ENCODE measurements at regions not wholly inside any gene's neighbourhood (a gene's known extent, or its start where the extent isn't known, plus 50 kb on each side); places are given as distances from the start of the nearest gene placed in this dataset.

DNA sequence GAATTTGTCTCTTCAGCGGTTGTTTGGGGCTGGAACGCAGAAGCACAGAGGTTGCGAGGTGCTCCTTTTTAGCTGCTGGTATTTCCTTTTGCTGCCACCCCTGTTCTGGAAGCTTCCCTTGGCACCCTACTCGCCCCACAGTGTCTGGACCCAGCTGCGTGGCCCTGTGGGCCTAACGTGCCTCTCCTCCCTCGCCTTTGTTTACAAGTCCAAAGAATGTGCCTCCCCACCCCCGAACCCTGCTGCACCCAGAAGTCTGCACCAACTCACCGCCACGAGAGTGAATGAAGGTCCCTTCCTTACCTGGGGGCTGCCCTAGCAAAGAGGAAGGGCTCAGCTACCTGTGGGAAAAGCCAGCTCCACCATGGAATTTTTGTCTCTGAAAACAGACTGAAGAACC is 139.7 kb upstream of the RPS6KA2 start:
- DNase-seq (ENCODE audit: extremely low read depth, low read depth): no peak
- TF ChIP-seq, protein P1, sequence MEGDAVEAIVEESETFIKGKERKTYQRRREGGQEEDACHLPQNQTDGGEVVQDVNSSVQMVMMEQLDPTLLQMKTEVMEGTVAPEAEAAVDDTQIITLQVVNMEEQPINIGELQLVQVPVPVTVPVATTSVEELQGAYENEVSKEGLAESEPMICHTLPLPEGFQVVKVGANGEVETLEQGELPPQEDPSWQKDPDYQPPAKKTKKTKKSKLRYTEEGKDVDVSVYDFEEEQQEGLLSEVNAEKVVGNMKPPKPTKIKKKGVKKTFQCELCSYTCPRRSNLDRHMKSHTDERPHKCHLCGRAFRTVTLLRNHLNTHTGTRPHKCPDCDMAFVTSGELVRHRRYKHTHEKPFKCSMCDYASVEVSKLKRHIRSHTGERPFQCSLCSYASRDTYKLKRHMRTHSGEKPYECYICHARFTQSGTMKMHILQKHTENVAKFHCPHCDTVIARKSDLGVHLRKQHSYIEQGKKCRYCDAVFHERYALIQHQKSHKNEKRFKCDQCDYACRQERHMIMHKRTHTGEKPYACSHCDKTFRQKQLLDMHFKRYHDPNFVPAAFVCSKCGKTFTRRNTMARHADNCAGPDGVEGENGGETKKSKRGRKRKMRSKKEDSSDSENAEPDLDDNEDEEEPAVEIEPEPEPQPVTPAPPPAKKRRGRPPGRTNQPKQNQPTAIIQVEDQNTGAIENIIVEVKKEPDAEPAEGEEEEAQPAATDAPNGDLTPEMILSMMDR (IDR thresholded peaks at IDR 0.05; ENCODE audit: low read depth, low read length): no peak

DNA sequence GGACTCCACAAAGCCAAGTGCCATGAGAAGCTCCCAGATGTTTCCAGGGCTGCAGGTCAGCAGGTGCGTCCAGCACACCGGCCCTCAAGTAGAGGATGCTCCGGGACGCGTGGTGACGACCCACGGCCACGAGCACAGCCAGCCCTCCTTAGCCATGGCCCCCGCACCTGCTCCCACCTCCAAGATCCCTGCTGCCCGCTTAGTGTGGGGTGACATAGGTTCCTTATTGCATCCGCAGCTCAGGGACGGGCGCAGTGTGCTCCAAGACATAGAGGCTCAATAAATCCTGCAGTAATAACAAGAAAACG is 138.1 kb upstream of the RPS6KA2 start:
- TF ChIP-seq, protein P1 (IDR thresholded peaks at IDR 0.05; ENCODE audit: low read depth, low read length): no peak
- no peak for DNase-seq (ENCODE audit: extremely low read depth, low read depth)

DNA sequence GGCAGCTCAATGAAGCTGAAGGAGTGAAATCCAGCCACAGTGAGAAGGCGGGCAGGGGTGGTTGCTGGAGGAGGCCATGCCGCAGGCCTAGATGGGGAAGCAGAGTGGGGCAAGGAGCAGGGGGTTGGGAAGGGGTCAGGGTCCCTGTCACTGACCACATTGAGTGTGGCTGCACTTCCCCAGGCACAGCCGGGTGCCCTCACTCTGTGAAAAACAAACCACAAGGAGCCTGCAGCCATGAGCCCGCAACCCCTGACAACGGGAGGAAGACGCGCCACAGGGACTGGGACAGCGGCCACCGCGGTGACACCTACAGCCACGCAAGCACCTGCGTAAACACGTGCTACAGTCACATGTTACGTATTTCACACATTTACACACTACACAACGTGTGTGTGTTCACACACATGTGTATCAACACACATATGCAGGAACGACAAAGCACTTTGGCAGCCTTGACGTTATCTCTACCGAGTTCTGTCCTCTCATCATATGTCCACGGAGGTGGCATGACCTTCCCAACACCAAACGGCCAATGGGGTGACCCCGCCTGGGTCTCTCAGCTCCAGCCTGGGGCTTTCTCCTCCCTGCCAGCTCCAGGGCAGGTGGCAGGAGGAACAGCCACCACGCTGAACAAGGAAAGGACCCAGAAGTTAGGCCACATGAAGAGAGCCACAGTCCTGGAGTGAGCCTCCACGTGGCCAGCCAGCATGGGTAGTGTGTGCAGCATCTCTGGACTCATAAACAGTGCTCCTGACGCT is 137.6 kb upstream of the RPS6KA2 start:
- no peak for DNase-seq (ENCODE audit: extremely low read depth, low read depth)
- TF ChIP-seq, protein P1 (IDR thresholded peaks at IDR 0.05; ENCODE audit: low read depth, low read length): no peak

GRCh38 chr6:166763606-166764472 is 136.8 kb upstream of the RPS6KA2 start:
- TF ChIP-seq, protein P1 (IDR thresholded peaks at IDR 0.05; ENCODE audit: low read depth, low read length): no peak
- no peak for DNase-seq (ENCODE audit: extremely low read depth, low read depth)

GRCh38 chr6:166761801-166762200 is 134.8 kb upstream of the RPS6KA2 start:
- no peak for DNase-seq (ENCODE audit: extremely low read depth, low read depth)
- TF ChIP-seq, protein P1 (IDR thresholded peaks at IDR 0.05; ENCODE audit: low read depth, low read length): no peak

DNA sequence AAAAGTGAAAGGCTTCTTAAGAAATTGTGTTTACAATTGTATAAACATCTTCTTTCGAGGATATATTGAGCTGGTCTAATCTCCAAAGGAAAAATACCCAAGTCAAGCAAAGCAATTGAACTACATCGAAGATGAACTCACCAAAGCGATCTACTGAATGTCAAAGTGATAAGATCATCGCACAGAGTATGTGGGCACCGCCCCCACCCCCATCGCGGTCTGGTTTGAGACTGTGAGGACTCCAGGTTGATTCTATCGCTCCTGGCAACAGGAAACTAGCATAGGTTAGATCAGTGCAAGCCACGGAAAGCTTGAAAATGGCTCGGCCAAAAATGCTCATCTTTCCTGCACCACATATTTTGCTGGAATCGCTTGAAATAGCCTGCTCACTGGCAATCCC is 133.2 kb upstream of the RPS6KA2 start:
- DNase-seq (ENCODE audit: extremely low read depth, low read depth): no peak
- TF ChIP-seq, protein P1 (IDR thresholded peaks at IDR 0.05; ENCODE audit: low read depth, low read length): no peak

DNA sequence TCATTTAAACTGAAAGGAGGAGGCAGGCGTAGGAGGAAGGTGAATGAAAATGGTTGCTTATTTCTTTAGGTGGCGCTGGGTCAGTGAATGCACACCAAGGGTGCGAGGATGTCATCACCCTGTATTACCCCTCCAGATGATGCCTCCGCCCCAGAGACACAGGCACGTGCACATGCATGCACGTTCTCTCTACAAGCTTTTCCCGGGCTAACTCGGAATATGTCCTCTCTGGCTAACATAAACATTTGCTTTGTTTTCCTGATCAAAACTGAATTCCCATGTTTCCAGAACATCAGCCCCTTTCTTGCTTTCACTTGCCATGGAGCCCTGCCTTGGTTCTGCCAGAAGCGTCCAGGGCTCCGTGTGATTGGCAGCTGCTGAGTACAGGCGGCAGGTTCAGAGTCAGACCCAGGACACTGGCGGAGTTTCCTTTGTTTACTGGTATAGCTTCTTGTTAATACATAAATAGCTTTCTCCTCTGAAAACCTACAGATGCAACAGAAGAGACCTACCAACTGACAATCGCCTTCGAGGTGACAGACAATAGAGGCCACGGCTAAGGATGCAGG is 131.2 kb upstream of the RPS6KA2 start:
- DNase-seq (ENCODE audit: extremely low read depth, low read depth): no peak

More for the DNA sequence above, 131.2 kb upstream of the RPS6KA2 start:
- TF ChIP-seq, protein P1 (IDR thresholded peaks at IDR 0.05; ENCODE audit: low read depth, low read length): no peak
